ENCODE measurements at regions not wholly inside any gene's neighbourhood (a gene's known extent, or its start where the extent isn't known, plus 50 kb on each side); places are given as distances from the start of the nearest gene placed in this dataset.

DNA sequence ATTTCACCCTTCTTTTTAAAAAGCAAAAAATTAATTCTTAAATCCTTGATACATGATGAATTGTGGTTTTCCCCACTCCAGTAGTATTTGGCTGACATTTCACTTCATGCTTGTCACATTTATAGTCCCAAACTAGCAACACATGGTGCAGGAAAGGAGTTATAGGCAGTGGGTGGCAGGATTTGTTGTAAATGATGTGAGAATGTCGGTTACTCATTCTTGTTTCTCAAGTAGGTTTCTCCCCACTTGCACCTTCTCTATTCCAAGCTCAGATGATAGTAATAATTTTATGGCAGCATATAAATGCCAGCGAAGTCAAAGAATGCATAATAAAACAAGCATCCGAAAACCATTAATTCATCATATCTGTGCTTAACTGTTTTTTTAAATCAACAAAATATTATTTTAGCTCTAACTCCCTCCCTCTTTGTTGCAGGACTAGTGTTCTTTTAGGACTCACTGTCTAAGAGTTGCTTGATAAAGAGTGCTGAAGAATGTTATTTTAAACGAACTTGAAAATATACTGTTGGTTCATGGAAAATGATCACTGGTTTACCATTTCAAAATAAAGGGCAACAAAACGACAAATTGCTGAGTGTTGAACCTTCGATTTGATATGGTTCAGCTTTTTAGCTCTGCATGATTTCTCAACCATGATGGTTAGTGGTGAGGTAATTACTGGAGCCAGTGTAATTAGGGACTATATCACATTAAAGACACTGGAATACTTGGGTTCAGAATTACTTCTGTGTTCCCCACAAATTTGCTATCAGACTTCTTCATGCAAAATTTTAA lies 88.1 kb upstream of the ADAMTSL1 start:
- peak; percentile 27 for DNase-seq (ENCODE audit: low read depth)

DNA sequence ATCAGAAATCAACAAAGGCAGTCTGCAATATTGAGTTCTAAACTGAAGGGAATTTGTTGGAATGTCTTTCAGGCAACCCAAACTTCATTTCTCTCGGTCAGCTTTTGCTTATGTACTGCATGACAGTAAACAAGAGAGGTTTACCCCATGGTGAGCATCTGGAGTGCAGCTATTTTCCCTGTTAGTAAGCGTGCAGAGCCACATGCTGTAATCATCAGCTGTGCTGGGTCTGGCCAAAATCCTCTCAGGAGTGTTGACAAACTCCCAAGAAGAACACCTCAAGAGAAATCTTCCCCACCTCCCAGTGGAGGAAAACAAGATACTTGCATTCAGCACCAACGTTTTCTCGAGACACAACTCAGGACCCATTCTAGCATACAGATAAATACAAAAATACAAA lies 83.6 kb upstream of the ADAMTSL1 start:
- DNase-seq (ENCODE audit: low read depth): peak; percentile 37

DNA sequence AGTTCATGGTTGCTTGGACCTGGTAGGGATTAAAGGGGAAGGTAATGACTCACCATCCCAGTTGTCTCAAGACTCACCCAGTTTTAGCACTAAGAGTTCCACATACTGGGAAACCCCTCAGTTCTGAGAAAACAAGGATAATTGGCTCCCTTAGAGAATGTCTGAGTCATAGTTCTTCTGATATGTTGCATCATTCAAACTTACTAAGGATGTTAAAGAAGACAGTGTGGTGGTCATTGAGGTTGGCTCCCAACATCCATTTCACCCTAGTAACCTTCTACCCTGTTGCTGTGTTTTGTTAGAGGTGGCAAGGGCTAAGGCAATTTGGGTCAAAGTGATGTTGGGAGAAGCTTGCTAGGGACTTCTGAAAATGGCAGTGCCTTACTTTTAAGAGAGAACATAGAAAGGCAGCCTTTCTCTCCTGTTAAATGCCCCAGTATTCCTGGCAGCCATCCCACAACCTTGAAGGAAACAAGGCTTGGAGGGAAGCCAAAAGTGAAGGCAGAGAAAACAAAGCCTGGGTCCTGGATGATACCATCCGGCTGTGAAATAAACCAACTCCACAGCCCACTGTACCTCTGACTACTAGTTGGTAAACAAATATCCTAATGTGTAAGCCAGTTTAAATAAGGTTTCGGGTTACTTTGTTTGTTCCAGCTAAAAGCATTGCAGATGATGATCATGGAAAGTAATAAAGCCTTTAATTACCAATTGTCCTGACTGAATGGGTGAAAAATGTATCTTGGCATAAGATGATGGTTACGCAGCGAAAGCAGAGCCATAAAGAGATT lies 80.4 kb upstream of the ADAMTSL1 start:
- DNase-seq (ENCODE audit: low read depth): peak; percentile 99

DNA sequence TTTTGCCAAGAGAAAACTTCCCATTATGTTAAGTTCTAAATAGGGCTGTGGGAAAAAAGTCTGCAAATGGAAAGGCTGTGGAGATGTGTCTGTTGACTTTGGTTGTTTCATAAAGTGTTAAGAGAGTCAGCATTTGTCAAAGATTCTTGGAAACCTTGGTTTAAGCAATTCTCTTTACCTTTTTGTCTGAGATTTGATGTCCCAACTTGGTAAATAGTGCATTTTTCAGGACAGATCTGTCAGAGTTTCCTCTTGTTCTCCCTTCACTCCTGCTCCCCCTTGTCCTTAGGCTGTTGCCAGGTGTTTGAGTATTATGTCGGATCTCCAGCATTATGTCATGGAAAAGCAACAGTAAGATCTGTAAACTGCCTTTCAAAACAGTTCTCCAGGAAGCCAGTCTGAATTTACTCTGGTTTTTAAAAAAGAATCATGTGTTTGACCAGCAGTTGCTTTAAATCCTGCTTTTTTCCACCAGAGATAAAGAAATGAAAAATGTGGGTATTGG lies 79.1 kb upstream of the ADAMTSL1 start:
- DNase-seq (ENCODE audit: low read depth): no peak

DNA sequence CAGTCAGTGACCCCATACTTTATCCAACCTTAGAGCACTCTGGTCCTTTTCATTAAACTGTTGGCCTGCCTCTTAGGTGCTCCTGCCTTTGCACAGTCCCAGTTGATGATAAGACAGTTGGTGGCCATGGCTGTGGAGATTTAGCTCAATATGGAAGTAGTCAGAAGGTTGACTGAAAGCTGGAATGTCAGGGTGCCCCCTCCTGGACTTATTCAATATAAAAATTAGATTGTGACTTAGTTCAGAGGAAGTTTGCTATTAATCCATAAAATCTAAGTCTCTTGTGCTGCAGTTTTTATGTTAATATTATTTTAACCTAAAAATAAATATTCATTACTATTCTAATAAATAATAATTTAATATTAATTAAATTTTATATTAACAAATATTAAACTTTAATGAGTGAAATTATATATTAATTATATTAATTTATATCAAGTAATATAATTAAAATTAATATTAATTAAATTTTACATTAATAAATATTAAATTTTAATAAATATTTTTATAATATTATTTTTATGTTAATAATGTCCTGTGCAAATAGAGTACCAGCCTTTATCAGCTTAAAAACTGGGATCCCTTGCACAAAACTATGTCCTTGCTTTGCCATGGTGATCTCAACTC lies 77.7 kb upstream of the ADAMTSL1 start:
- DNase-seq (ENCODE audit: low read depth): peak; percentile 58

DNA sequence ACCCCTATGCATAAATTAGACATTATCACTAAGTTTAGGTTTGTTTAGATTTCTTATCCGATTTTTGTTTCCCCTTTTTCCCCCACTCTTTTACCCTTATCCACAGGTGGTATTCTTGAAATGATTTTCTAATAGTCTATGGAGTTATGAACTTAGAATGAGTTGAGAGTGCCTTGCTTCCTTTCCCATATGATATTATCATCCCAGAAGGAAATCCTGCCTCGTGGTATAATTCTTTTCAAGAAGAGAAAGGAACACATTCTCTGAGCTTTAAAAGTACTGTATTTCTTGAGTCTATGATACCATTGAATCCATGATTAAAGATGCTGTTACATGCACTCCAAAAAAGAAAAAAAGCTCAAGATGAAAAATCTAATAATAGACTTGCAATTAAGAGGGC lies 76.9 kb upstream of the ADAMTSL1 start:
- DNase-seq (ENCODE audit: low read depth): no peak

DNA sequence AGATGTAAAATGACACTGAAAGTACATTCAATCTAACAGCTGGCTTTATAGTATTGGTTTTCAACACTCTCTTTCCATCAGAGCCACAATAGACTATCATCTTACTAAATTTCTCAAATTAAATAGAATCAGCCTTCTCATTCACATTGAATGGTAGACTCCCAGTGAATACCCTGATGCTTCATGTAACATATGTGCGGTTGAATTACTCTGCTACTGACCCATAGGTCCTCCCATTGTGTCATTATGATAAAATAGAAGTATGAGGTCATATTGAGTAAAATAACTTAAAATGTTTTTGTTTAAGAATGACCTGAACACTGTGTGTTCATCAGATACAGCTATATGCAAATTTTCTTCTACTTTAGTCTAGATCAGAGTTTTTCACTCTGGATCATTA lies 75.9 kb upstream of the ADAMTSL1 start:
- DNase-seq (ENCODE audit: low read depth): no peak

DNA sequence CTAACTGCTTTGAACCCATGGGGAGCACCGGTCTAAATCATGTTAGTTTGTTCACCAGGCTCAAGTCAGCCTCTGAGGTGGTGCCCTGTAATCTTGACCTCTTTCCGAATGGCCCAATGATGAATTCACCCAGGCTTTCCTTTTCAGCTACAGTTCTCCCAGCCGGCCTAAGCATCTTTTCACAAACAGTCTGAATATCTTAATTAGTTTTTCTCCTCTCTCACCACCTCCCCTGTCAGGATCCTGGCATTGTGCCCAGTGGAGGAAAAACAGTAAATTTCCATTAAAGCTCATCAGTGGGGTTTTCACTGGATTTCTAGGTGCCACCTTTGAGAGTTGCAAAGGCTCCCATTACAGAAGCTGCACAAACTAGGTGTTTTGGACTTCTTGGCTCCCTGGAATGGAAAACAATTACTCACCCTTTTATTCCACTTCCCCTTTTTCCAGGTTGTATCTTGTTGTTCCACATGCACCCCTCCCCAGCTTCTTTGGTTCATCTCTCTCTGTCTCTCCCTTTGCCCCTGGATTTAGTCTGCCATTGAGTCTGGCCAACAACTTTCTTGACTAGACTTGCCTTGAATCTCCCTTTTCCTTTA lies 69.4 kb upstream of the ADAMTSL1 start:
- DNase-seq (ENCODE audit: low read depth): no peak

DNA sequence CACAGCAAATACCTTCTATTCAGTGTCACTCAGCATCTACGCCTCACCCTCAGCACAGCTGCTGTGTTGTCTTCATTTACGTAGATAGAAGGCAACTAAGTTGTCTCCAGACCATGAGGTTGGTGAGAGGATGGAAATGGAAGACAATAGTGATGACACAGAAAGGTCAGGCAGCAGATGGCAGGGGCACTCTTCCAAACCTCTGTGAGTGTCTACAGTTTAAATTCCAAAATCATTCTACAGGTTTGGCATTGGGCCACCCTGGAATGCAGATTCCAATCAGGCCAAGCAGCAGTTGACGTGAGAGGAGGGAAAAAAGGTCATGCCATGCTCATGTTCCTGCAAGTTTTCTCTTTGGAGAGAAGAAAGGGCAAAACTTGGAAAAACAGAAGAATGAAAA lies 68.7 kb upstream of the ADAMTSL1 start:
- peak; percentile 89 for DNase-seq (ENCODE audit: low read depth)

DNA sequence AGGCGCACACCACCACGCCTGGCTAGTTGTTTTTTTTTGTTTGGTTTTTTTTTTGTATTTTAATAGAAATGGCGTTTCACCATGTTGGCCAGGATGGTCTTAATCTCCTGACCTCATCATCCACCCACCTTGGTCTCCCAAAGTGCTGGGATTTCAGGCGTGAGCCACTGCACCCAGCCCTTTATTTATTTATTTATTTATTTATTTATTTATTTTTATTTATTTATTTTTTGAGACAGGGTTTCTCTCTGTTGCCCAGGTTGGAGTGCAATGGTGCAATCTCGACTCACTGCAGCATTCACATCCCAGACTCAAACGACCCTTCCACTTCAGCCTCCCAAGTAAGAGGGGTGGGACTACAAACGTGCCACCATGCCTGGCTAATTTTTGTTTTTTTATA lies 63.0 kb upstream of the ADAMTSL1 start:
- no peak for DNase-seq (ENCODE audit: low read depth)

DNA sequence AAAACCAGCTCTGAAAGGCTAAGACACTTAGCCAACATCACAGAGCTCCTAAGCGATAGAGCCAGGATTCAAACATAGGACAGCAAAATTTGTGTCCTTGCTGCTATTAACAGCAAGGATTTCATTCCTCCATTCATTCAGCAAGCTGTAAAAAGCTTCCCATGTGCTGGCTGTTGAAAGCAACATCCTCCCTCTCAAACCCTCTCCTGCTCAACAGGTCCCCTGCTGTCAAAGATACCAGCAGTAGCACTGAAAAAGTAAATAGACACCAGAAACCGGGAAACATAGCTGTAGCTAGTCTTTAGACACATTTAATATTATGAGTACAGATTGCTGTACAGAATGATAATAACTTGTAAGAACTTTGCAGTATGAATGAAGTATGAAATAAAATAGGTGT lies 52.6 kb upstream of the ADAMTSL1 start:
- no peak for DNase-seq (ENCODE audit: low read depth)

DNA sequence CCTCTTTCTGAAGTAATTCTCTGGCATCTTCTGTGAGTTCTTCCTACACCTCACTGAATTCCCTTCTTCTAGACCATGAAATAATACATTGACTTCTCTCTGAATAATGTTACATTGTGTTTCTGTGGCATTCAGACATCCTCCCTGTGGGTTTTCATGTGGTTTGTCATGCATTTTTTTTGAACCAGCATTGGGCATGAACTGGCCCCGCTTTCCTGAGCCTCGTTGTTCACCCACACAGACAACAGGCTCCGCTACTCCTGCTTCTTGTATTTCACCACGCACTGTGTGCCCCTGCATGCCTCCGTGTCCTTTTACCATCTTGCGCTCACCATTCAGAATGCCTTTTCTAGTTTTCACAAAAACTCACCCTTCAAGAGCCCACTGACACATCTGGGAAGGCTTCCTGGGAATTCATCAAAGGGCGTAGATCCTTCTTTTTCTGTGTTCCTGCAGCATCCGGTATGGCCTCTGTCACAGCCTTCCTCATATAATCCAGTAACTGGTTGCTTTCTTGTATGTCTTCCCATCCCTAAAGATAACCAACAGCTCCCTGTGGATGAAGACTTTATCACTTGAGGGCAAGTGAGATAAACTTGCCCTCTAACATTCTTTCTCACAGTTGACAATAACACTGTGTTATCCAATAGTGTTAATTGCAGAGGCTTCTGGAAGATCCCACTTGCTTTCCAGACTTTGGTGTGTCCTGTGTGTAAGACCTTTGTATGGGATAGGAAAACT lies 51.5 kb upstream of the ADAMTSL1 start:
- peak; percentile 51 for DNase-seq (ENCODE audit: low read depth)

DNA sequence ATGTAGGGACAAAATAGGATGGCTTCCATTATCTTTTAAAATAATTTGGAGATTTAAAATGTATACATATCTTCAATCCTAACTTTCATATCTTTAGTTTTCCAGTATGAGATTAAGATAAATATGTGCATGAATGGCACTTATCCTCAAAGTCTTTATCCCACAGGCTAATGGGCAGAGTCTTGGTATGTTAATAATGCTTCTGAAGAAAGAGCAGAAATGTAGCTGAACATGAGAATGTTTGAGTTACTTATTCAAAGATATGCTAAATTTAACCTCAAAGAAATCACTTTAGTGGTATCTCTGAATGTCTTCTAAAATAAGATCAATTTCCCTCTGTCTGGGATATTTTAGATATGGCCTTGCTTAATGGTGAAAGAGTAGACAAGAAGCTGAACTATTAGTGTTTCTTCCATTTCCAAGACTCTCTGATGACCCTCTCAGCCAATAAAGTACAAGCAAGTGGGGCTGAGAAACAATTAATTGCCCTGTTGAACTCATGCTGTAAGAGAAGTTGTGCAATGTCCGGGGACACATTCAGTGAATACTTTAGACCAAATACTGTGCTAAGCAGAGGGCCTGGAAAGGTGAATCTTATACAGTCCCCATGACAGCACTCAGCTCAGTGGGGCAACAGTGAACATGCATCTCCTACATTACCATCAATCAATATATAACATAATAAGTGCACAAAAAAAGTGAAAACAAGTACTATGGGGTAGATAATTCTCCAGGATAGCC lies 50.0 kb upstream of the ADAMTSL1 start:
- DNase-seq (ENCODE audit: low read depth): peak; percentile 14
